ENCODE measurements at regions not wholly inside any gene's neighbourhood (a gene's known extent, or its start where the extent isn't known, plus 50 kb on each side); places are given as distances from the start of the nearest gene placed in this dataset.

GRCh38 chr16:64391063-64391600, 730.7 kb downstream of the CDH11 start:
- no peak for TF ChIP-seq CTCF (IDR thresholded peaks at IDR 0.05; ENCODE audit: low read depth, low read length)
- H3K4me3 ChIP-seq (ENCODE audit: low read depth, low read length), result no peak overlapping the region
- DNase-seq (ENCODE audit: low read depth, low spot score), result peak; percentile 80
- in situ Hi-C loops (cut with HindIII; ENCODE audit: low sequenced_read_pairs), result no loop called here

- H3K4me3 ChIP-seq (ENCODE audit: low read depth, low read length), result no peak overlapping the region
- no peak for TF ChIP-seq CTCF (IDR thresholded peaks at IDR 0.05; ENCODE audit: low read depth, low read length)
- in situ Hi-C loops (cut with HindIII; ENCODE audit: low sequenced_read_pairs), result no loop called here
- no peak for DNase-seq (ENCODE audit: low read depth, low spot score)
Measured at GRCh38 chr16:64390102-64390501, 731.8 kb downstream of the CDH11 start.

- no peak for DNase-seq (ENCODE audit: low read depth, low spot score)
- no peak for TF ChIP-seq CTCF (IDR thresholded peaks at IDR 0.05; ENCODE audit: low read depth, low read length)
- in situ Hi-C loops (cut with HindIII; ENCODE audit: low sequenced_read_pairs), result no loop called here
- no peak overlapping the region for H3K4me3 ChIP-seq (ENCODE audit: low read depth, low read length)
Measured at GRCh38 chr16:64384636-64385035, 737.2 kb downstream of the CDH11 start.

GRCh38 chr16:64381979-64382378, 739.9 kb downstream of the CDH11 start:
- no peak overlapping the region for H3K4me3 ChIP-seq (ENCODE audit: low read depth, low read length)
- in situ Hi-C loops (cut with HindIII; ENCODE audit: low sequenced_read_pairs), result no loop called here
- TF ChIP-seq CTCF (IDR thresholded peaks at IDR 0.05; ENCODE audit: low read depth, low read length), result no peak
- no peak for DNase-seq (ENCODE audit: low read depth, low spot score)

GRCh38 chr16:64380751-64381150, 741.1 kb downstream of the CDH11 start:
- in situ Hi-C loops (cut with HindIII; ENCODE audit: low sequenced_read_pairs), result no loop called here
- TF ChIP-seq CTCF (IDR thresholded peaks at IDR 0.05; ENCODE audit: low read depth, low read length), result no peak
- DNase-seq (ENCODE audit: low read depth, low spot score), result no peak
- H3K4me3 ChIP-seq (ENCODE audit: low read depth, low read length), result no peak overlapping the region

GRCh38 chr16:64375391-64375980, 746.4 kb downstream of the CDH11 start:
- in situ Hi-C loops (cut with HindIII; ENCODE audit: low sequenced_read_pairs), result no loop called here
- no peak for DNase-seq (ENCODE audit: low read depth, low spot score)
- H3K4me3 ChIP-seq (ENCODE audit: low read depth, low read length), result no peak overlapping the region
- no peak for TF ChIP-seq CTCF (IDR thresholded peaks at IDR 0.05; ENCODE audit: low read depth, low read length)
